ENCODE measurements at regions not wholly inside any gene's neighbourhood (a gene's known extent, or its start where the extent isn't known, plus 50 kb on each side); places are given as distances from the start of the nearest gene placed in this dataset.

DNA sequence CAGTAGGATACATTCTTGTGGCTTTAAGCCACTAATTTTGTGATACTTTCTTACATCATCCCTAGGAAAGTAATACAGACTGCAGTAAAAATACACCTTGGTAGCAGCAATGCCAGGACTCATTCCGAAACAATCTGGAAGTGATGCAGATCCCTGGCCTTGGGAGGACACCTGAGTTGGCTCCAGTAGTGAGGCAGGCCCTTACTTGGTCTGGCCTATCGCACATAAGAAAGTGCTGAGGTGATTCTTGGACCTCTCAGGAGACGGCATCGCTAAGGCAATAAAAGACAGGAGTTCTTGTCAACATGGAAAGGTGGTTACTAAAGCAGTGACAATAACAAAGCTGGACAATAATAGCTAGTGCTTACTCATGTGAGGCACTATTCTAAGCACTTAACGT, 126.5 kb downstream of the SUCNR1 start:
- Histone ChIP-seq H4K91ac (ENCODE audit: low read length) (no peak overlapping the region), H3K4me3 (ENCODE audit: insufficient read depth in 1 of 2, low read depth in 1 of 2, low read length in 2 of 2) (no peak overlapping the region), H3K9ac (ENCODE audit: low read length) (no peak overlapping the region), H3K18ac (ENCODE audit: low read depth in 1 of 2, low read length in 2 of 2) (no peak overlapping the region), H3K79me1 (replicated peaks; ENCODE audit: low read length, poor library complexity, severe bottlenecking) (no peaks in the 10 kb centered on the region), H2BK5ac (ENCODE audit: low read depth, low read length, poor library complexity, severe bottlenecking) (no peak overlapping the region), H3K4ac (ENCODE audit: low read depth in 1 of 2, low read length in 2 of 2) (no peak overlapping the region), H2AK5ac (ENCODE audit: low read length, severe bottlenecking) (no peak overlapping the region), H3K9me3 (ENCODE audit: control insufficient read depth, low read length) (no peaks in the 10 kb centered on the region), H2BK15ac (ENCODE audit: low read depth, poor library complexity, severe bottlenecking) (no peak overlapping the region), H3K23ac (ENCODE audit: low read length in 2 of 2) (no peak overlapping the region), H3K4me1 (ENCODE audit: control insufficient read depth, insufficient read depth, low read depth, low read length) (no peaks in the 10 kb centered on the region), H3K27ac (ENCODE audit: low read length, poor library complexity, severe bottlenecking) (no peak overlapping the region), H2BK12ac (ENCODE audit: low read length in 2 of 2) (no peak overlapping the region), H3K36me3 (ENCODE audit: control insufficient read depth in 1 of 2, insufficient read depth in 2 of 2, low read depth in 1 of 2, low read length in 2 of 2) (no peaks in the 10 kb centered on the region), H3K14ac (ENCODE audit: low read length in 2 of 2) (no peak overlapping the region), H2AFZ (ENCODE audit: low read depth, low read length) (no peak overlapping the region), H3K27me3 (ENCODE audit: control insufficient read depth in 1 of 2, insufficient read depth in 1 of 2, low read length in 2 of 2) (no peaks in the 10 kb centered on the region), H4K8ac (ENCODE audit: low read length) (no peak overlapping the region), H2BK120ac (ENCODE audit: low read depth, low read length) (no peak overlapping the region), H3K4me2 (ENCODE audit: low read length, poor library complexity, severe bottlenecking) (no peak overlapping the region)
- no peak for DNase-seq
- 95% methylated on average over 4 of the region's 5 CpGs for WGBS

DNA sequence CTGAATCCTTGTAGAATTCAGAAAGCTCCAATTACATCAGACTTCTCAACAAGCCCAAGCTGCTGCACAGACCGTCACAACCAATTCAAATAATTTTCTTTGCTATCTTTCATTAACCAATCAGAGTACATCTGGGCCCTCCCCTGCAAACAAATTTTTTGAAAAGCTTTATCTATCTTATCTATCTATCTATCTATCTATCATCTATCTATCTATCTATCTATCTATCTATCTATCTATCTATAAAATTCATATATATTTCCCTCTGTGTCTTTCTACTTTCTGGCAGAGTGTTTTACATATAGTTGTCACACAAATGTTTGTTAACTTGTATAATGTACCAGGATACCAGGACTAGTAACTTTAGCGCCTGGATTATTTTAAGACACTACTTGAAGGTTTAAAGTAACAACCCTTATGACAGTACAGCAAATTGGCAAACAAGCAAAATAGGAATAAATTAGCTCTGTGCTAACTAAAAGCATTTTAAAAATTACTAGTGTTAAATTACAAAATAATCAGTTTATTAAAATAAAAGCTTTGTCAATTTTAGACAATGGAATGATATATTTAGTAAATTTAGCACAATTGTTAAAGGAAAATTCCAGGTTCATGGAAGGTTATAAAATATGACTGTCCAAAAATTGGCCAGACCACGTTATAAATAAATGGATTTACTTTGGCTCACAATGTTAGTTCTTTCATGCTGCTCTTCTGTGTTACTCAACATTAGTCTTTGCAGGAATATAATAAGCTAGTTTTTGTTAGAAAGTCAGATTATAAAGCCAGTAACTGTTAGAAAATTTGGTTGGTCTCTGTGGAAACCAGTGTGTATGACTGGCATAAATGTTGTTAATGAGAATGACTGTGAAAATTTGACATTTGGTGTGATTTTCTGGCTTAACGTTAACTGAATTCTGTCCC, 138.6 kb downstream of the SUCNR1 start:
- 94% methylated on average over 2 of the region's 4 CpGs for WGBS
- no peak overlapping the region for H2AFZ ChIP-seq (ENCODE audit: low read depth, low read length)

DNA sequence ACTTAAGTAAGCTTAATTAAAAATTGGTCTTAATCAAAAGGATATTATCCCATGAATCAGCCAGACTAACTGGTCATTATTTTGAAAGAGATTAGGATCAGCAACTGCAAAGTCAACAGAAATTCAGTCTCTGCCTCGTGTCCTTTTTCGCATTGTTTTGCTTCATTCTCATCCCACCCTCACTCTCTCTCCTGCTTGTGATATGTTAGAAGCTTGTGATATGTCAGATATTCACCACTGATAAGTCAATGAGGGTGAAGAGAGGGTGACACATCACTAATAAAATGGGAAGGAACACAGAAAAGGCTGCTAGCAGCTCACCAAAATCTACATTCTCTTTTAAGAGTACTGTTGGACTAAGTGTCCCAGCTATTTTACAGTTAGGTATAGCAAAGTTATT, 146.1 kb downstream of the SUCNR1 start:
- no peak overlapping the region for H2BK120ac ChIP-seq (ENCODE audit: low read depth, low read length)
- no CpG with 5 or more reads among the region's 2 CpGs for WGBS
- H3K9ac ChIP-seq (ENCODE audit: low read length), result no peak overlapping the region
- H3K9me3 ChIP-seq (ENCODE audit: control insufficient read depth, low read length), result no peaks in the 10 kb centered on the region
- H3K4me2 ChIP-seq (ENCODE audit: low read length, poor library complexity, severe bottlenecking), result no peak overlapping the region
- no peak overlapping the region for H2BK5ac ChIP-seq (ENCODE audit: low read depth, low read length, poor library complexity, severe bottlenecking)
- no peak overlapping the region for H3K27ac ChIP-seq (ENCODE audit: low read length, poor library complexity, severe bottlenecking)
- no peak overlapping the region for H3K4me3 ChIP-seq (ENCODE audit: insufficient read depth in 1 of 2, low read depth in 1 of 2, low read length in 2 of 2)
- H2BK12ac ChIP-seq (ENCODE audit: low read length in 2 of 2), result no peak overlapping the region
- H2BK15ac ChIP-seq (ENCODE audit: low read depth, poor library complexity, severe bottlenecking), result no peak overlapping the region
- H2AK5ac ChIP-seq (ENCODE audit: low read length, severe bottlenecking), result no peak overlapping the region
- no peak overlapping the region for H3K4ac ChIP-seq (ENCODE audit: low read depth in 1 of 2, low read length in 2 of 2)
- no peak overlapping the region for H4K91ac ChIP-seq (ENCODE audit: low read length)
- peaks cover 3% of the 10 kb centered on the region for H3K4me1 ChIP-seq (ENCODE audit: control insufficient read depth, insufficient read depth, low read depth, low read length)
- DNase-seq, result no peak
- no peaks in the 10 kb centered on the region for H3K27me3 ChIP-seq (ENCODE audit: control insufficient read depth in 1 of 2, insufficient read depth in 1 of 2, low read length in 2 of 2)
- no peak overlapping the region for H3K23ac ChIP-seq (ENCODE audit: low read length in 2 of 2)
- H4K8ac ChIP-seq (ENCODE audit: low read length), result no peak overlapping the region
- H3K18ac ChIP-seq (ENCODE audit: low read depth in 1 of 2, low read length in 2 of 2), result no peak overlapping the region
- H3K36me3 ChIP-seq (ENCODE audit: control insufficient read depth in 1 of 2, insufficient read depth in 2 of 2, low read depth in 1 of 2, low read length in 2 of 2), result no peaks in the 10 kb centered on the region
- no peak overlapping the region for H2AFZ ChIP-seq (ENCODE audit: low read depth, low read length)
- no peaks in the 10 kb centered on the region for H3K79me1 ChIP-seq (replicated peaks; ENCODE audit: low read length, poor library complexity, severe bottlenecking)
- no peak overlapping the region for H3K14ac ChIP-seq (ENCODE audit: low read length in 2 of 2)

More for the DNA sequence above, 138.6 kb downstream of the SUCNR1 start:
- Histone ChIP-seq H4K91ac (ENCODE audit: low read length) (no peak overlapping the region), H3K27me3 (ENCODE audit: control insufficient read depth in 1 of 2, insufficient read depth in 1 of 2, low read length in 2 of 2) (no peaks in the 10 kb centered on the region), H2AK5ac (ENCODE audit: low read length, severe bottlenecking) (no peak overlapping the region), H4K8ac (ENCODE audit: low read length) (no peak overlapping the region), H3K14ac (ENCODE audit: low read length in 2 of 2) (no peak overlapping the region), H3K36me3 (ENCODE audit: control insufficient read depth in 1 of 2, insufficient read depth in 2 of 2, low read depth in 1 of 2, low read length in 2 of 2) (no peaks in the 10 kb centered on the region), H3K9ac (ENCODE audit: low read length) (no peak overlapping the region), H3K4me2 (ENCODE audit: low read length, poor library complexity, severe bottlenecking) (no peak overlapping the region), H2BK5ac (ENCODE audit: low read depth, low read length, poor library complexity, severe bottlenecking) (no peak overlapping the region), H2BK12ac (ENCODE audit: low read length in 2 of 2) (no peak overlapping the region), H3K23ac (ENCODE audit: low read length in 2 of 2) (no peak overlapping the region), H3K18ac (ENCODE audit: low read depth in 1 of 2, low read length in 2 of 2) (no peak overlapping the region), H3K9me3 (ENCODE audit: control insufficient read depth, low read length) (no peaks in the 10 kb centered on the region), H2BK15ac (ENCODE audit: low read depth, poor library complexity, severe bottlenecking) (no peak overlapping the region), H3K4me1 (ENCODE audit: control insufficient read depth, insufficient read depth, low read depth, low read length) (no peaks in the 10 kb centered on the region), H3K79me1 (replicated peaks; ENCODE audit: low read length, poor library complexity, severe bottlenecking) (no peaks in the 10 kb centered on the region), H2BK120ac (ENCODE audit: low read depth, low read length) (no peak overlapping the region), H3K4me3 (ENCODE audit: insufficient read depth in 1 of 2, low read depth in 1 of 2, low read length in 2 of 2) (no peak overlapping the region), H3K4ac (ENCODE audit: low read depth in 1 of 2, low read length in 2 of 2) (no peak overlapping the region), H3K27ac (ENCODE audit: low read length, poor library complexity, severe bottlenecking) (no peak overlapping the region)
- DNase-seq, result no peak

DNA sequence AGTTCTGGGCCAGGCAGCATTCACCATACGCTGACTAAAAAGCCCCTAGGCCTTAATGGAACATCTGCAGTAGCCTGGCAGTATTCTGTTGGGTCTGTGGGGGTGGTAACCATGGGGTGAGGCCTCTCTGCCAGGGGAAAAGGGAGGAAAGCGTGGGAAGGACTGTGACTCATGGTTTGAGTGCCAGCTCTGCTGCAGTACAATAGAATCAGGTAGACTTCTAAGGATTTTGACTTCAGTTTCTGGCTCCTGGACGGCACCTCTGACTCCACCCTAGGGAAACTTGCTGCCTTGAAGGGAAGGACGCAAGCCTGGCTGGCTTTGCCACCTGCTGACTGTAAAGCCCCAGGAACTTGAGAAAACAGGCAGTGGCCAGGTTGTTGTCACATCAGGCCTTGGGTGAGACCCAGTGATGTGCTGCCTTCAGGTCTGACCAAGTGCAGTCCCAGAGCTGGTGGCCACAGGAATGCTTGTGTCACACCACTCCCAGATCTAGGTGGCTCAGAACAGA, 148.6 kb downstream of the SUCNR1 start:
- Histone ChIP-seq H3K14ac (ENCODE audit: low read length in 2 of 2) (no peak overlapping the region), H3K9me3 (ENCODE audit: control insufficient read depth, low read length) (no peaks in the 10 kb centered on the region), H3K79me1 (replicated peaks; ENCODE audit: low read length, poor library complexity, severe bottlenecking) (no peaks in the 10 kb centered on the region), H2BK5ac (ENCODE audit: low read depth, low read length, poor library complexity, severe bottlenecking) (no peak overlapping the region), H2AK5ac (ENCODE audit: low read length, severe bottlenecking) (no peak overlapping the region), H2BK15ac (ENCODE audit: low read depth, poor library complexity, severe bottlenecking) (no peak overlapping the region), H2BK120ac (ENCODE audit: low read depth, low read length) (no peak overlapping the region), H3K27ac (ENCODE audit: low read length, poor library complexity, severe bottlenecking) (no peak overlapping the region), H3K4me1 (ENCODE audit: control insufficient read depth, insufficient read depth, low read depth, low read length) (peaks cover 3% of the 10 kb centered on the region), H3K4me2 (ENCODE audit: low read length, poor library complexity, severe bottlenecking) (no peak overlapping the region), H4K91ac (ENCODE audit: low read length) (no peak overlapping the region), H2AFZ (ENCODE audit: low read depth, low read length) (no peak overlapping the region), H3K18ac (ENCODE audit: low read depth in 1 of 2, low read length in 2 of 2) (peak overlapping the region in 1 of 2 experiments; percentile 26), H3K4ac (ENCODE audit: low read depth in 1 of 2, low read length in 2 of 2) (peak overlapping the region in 1 of 2 experiments; percentile 37), H3K23ac (ENCODE audit: low read length in 2 of 2) (no peak overlapping the region), H3K4me3 (ENCODE audit: insufficient read depth in 1 of 2, low read depth in 1 of 2, low read length in 2 of 2) (no peak overlapping the region), H2BK12ac (ENCODE audit: low read length in 2 of 2) (peak overlapping the region in 1 of 2 experiments; percentile 77), H3K27me3 (ENCODE audit: control insufficient read depth in 1 of 2, insufficient read depth in 1 of 2, low read length in 2 of 2) (no peaks in the 10 kb centered on the region), H4K8ac (ENCODE audit: low read length) (no peak overlapping the region), H3K36me3 (ENCODE audit: control insufficient read depth in 1 of 2, insufficient read depth in 2 of 2, low read depth in 1 of 2, low read length in 2 of 2) (no peaks in the 10 kb centered on the region), H3K9ac (ENCODE audit: low read length) (no peak overlapping the region)
- 91% methylated on average over 4 of the region's 4 CpGs for WGBS
- peak; percentile 27 for DNase-seq
